ENCODE measurements at regions not wholly inside any gene's neighbourhood (a gene's known extent, or its start where the extent isn't known, plus 50 kb on each side); places are given as distances from the start of the nearest gene placed in this dataset.

GRCh38 chr9:81822301-81822865 is 105.8 kb upstream of the SPATA31D4 start:
- TF ChIP-seq POLR2AphosphoS5 (IDR thresholded peaks at IDR 0.05; ENCODE audit: low read depth, low read length) (no peak), SIN3A (IDR thresholded peaks at IDR 0.05; ENCODE audit: borderline replicate concordance, insufficient read depth, low read length) (no peak), FOXP2 (optimal IDR thresholded peaks at IDR 0.05; ENCODE audit: borderline replicate concordance, extremely low read depth, extremely low read length, insufficient read depth) (no peak), TAF1 (IDR thresholded peaks at IDR 0.05; ENCODE audit: borderline replicate concordance, insufficient read depth, low read length) (no peak)
- TF ChIP-seq, protein P1, sequence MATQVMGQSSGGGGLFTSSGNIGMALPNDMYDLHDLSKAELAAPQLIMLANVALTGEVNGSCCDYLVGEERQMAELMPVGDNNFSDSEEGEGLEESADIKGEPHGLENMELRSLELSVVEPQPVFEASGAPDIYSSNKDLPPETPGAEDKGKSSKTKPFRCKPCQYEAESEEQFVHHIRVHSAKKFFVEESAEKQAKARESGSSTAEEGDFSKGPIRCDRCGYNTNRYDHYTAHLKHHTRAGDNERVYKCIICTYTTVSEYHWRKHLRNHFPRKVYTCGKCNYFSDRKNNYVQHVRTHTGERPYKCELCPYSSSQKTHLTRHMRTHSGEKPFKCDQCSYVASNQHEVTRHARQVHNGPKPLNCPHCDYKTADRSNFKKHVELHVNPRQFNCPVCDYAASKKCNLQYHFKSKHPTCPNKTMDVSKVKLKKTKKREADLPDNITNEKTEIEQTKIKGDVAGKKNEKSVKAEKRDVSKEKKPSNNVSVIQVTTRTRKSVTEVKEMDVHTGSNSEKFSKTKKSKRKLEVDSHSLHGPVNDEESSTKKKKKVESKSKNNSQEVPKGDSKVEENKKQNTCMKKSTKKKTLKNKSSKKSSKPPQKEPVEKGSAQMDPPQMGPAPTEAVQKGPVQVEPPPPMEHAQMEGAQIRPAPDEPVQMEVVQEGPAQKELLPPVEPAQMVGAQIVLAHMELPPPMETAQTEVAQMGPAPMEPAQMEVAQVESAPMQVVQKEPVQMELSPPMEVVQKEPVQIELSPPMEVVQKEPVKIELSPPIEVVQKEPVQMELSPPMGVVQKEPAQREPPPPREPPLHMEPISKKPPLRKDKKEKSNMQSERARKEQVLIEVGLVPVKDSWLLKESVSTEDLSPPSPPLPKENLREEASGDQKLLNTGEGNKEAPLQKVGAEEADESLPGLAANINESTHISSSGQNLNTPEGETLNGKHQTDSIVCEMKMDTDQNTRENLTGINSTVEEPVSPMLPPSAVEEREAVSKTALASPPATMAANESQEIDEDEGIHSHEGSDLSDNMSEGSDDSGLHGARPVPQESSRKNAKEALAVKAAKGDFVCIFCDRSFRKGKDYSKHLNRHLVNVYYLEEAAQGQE (IDR thresholded peaks at IDR 0.05; ENCODE audit: insufficient read depth in 1 of 2, low read depth in 2 of 2, low read length in 2 of 2) = no peak

DNA sequence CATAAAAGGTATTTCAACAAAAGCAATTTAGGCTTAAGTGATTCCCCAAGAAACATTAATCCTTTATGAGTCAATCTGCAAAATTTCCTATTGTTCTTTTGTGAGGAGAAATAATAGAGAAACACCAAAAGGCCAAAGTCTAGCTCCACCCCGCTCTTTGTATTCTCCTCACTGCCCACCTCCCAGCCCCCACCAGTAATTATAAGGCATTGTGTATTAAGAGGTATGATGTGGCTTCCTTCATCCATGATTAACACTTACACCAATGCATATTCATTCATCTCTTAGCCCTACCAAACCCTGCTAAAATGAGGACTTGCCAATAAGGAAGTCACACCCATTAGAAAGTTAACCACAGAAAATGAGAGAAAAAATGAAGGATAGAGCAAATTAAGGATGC is 105.3 kb upstream of the SPATA31D4 start:
- TF ChIP-seq TAF1 (IDR thresholded peaks at IDR 0.05; ENCODE audit: borderline replicate concordance, insufficient read depth, low read length) (no peak), SIN3A (IDR thresholded peaks at IDR 0.05; ENCODE audit: borderline replicate concordance, insufficient read depth, low read length) (no peak), POLR2AphosphoS5 (IDR thresholded peaks at IDR 0.05; ENCODE audit: low read depth, low read length) (no peak), FOXP2 (optimal IDR thresholded peaks at IDR 0.05; ENCODE audit: borderline replicate concordance, extremely low read depth, extremely low read length, insufficient read depth) (no peak)
- TF ChIP-seq, protein P1 (IDR thresholded peaks at IDR 0.05; ENCODE audit: insufficient read depth in 1 of 2, low read depth in 2 of 2, low read length in 2 of 2) = no peak

DNA sequence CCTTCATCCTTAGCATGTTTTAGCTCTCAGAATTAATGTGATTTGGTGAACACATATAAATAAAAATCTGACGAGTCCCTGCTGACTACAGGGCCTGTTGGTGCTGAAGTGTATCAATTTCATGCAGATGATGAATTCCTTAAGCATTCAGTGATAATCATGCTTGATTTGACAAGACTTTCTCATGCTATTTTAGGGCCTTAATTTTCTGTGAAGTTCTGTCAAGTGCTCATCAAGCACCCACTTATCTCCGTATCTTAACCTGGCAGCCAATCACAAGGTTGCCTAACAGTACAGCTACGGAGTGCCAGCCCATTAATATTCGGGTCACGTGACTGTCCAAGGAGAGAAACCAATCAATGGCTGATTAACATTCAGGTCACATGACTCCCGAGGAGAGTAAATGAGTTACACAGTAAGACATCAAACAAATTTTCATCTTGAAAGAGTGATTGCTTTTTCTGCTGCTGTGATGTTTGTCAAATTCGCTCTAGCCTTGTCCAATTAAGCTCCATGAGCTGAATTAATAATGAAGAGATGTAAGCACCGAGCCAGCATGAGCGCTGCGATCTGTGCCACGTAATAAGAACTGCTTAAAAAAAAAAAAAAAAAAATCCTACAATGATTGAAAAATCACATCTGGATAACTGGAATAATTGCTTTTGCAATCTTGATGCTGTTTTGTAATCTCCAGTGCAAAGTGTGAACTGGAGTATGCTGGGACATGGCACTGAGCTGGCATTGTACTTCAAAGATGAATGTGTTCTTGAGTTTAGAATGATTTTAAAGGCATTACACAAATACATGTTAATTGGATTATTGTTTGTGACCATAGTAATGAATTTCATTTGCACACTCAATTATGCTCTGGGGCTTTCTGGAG is 104.3 kb upstream of the SPATA31D4 start:
- TF ChIP-seq, protein P1 (IDR thresholded peaks at IDR 0.05; ENCODE audit: insufficient read depth in 1 of 2, low read depth in 2 of 2, low read length in 2 of 2) = no peak
- TF ChIP-seq FOXP2 (optimal IDR thresholded peaks at IDR 0.05; ENCODE audit: borderline replicate concordance, extremely low read depth, extremely low read length, insufficient read depth) = no peak
- TF ChIP-seq TAF1 (IDR thresholded peaks at IDR 0.05; ENCODE audit: borderline replicate concordance, insufficient read depth, low read length) = no peak
- TF ChIP-seq SIN3A (IDR thresholded peaks at IDR 0.05; ENCODE audit: borderline replicate concordance, insufficient read depth, low read length) = no peak
- TF ChIP-seq POLR2AphosphoS5 (IDR thresholded peaks at IDR 0.05; ENCODE audit: low read depth, low read length) = no peak

DNA sequence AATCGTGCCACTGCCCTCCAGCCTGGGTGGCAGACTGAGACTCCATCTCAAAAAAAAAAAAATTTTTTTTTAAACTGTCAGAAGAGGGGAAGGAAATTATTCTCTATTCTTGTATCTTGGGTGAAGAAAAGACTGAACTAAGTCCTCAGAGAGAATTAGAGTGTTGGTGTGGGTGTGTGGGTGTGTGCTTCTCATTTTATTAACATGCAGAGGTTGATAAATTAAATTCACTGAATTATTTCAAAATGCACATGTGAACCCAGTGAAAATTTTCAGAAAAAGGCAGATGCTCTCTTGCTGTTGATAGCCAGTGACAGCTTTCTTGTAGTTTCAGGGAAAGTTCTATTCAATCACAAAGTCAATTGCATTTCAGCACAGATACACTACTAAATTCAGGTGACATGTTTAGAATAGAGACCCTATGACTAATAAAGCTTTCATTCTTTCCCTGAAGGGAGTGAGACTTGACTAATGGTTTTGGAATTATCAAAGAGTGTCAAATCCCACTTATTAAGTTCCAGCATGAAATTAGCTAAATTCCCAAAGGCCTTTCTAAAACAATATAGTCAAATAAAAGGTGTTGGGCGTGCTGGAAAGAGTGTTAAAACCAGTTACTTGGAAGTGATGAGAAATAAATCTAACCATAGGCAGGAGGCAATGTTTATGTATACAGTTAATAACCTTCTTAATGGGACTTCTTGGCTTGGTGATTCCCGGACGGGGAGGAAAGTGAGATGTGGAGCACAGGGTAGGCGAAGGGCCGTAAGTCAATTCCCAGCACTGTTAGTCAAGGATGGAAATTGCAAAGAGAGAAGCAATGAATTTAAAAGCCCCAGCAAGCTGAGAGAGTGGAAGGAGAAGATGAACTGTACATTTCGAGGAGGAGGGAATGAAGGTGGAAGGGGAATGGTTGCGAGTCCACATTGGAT is 103.2 kb upstream of the SPATA31D4 start:
- TF ChIP-seq, protein P1 (IDR thresholded peaks at IDR 0.05; ENCODE audit: insufficient read depth in 1 of 2, low read depth in 2 of 2, low read length in 2 of 2) = no peak
- TF ChIP-seq POLR2AphosphoS5 (IDR thresholded peaks at IDR 0.05; ENCODE audit: low read depth, low read length) (no peak), TAF1 (IDR thresholded peaks at IDR 0.05; ENCODE audit: borderline replicate concordance, insufficient read depth, low read length) (no peak), FOXP2 (optimal IDR thresholded peaks at IDR 0.05; ENCODE audit: borderline replicate concordance, extremely low read depth, extremely low read length, insufficient read depth) (no peak), SIN3A (IDR thresholded peaks at IDR 0.05; ENCODE audit: borderline replicate concordance, insufficient read depth, low read length) (no peak)
